OCI-LY1 (cell line): ENCODE measurements at regions not wholly inside any gene's neighbourhood (a gene's known extent, or its start where the extent isn't known, plus 50 kb on each side); places are given as distances from the start of the nearest gene placed in this dataset.

Source experiments
- H2AFZ ChIP-seq: fragments of 200-600 bp; sonication (generic), shearing (Covaris generic); 2 replicates; pipeline ENCODE4 v1.6.0; 2014; ENCODE audit warnings: antibody characterized with exemption, mild to moderate bottlenecking, low read length
- H3F3A ChIP-seq: fragments of 200-600 bp; sonication (generic), shearing (Covaris generic); 2 replicates; pipeline ENCODE4 v1.6.0; 2014; ENCODE audit warnings: mild to moderate bottlenecking, antibody characterized with exemption, low read length, moderate library complexity; ENCODE audit not compliant: insufficient read depth
- H3K27ac ChIP-seq: fragments of 200-600 bp; sonication (generic); 2 replicates; pipeline ENCODE4 v1.5.1; 2014; ENCODE audit warnings: low read length, mixed run types, mild to moderate bottlenecking, low read depth; ENCODE audit not compliant: poor library complexity, severe bottlenecking
- H3K27me3 ChIP-seq: fragments of 200-600 bp; sonication (generic); 2 replicates; pipeline ENCODE4 v1.6.0; 2014; ENCODE audit warnings: antibody characterized with exemption, mild to moderate bottlenecking, low read length, moderate library complexity; ENCODE audit not compliant: insufficient read depth
- H3K36me3 ChIP-seq: fragments of 200-600 bp; sonication (generic); 2 replicates; pipeline ENCODE4 v1.6.1; 2014; ENCODE audit warnings: mild to moderate bottlenecking, antibody characterized with exemption, low read length, moderate library complexity, mixed read lengths; ENCODE audit not compliant: insufficient read depth
- H3K4me1 ChIP-seq: fragments of 200-600 bp; sonication (generic); 2 replicates; pipeline ENCODE4 v1.5.1; 2014; ENCODE audit warnings: mild to moderate bottlenecking, low read length, moderate library complexity; ENCODE audit not compliant: insufficient read depth, severe bottlenecking
- H3K4me2 ChIP-seq: fragments of 200-600 bp; sonication (generic), shearing (Covaris generic); 2 replicates; pipeline ENCODE4 v1.6.1; 2014; ENCODE audit warnings: low read length
- H3K4me3 ChIP-seq: fragments of 200-600 bp; sonication (generic); 2 replicates; pipeline ENCODE4 v1.5.1; 2014; ENCODE audit warnings: low read length, low read depth, mild to moderate bottlenecking, mixed read lengths; ENCODE audit not compliant: poor library complexity, severe bottlenecking
- H3K79me2 ChIP-seq: fragments of 200-600 bp; shearing (Covaris generic); 2 replicates; pipeline ENCODE4 v1.6.1; 2016; ENCODE audit warnings: mixed run types, low read length, mixed read lengths; ENCODE audit not compliant: insufficient read depth
- H3K9ac ChIP-seq: fragments of 200-600 bp; sonication (generic), shearing (Covaris generic); 2 replicates; pipeline ENCODE4 v1.6.1; 2014; ENCODE audit warnings: mild to moderate bottlenecking, low read length, mixed read lengths
- H3K9me2 ChIP-seq: fragments of 200-600 bp; sonication (generic), shearing (Covaris generic); 2 replicates; pipeline ENCODE4 v1.6.1; 2014; ENCODE audit warnings: low read depth, mild to moderate bottlenecking, low read length, mixed read lengths
- H3K9me3 ChIP-seq: fragments of 200-600 bp; shearing (Covaris generic); 2 replicates; pipeline ENCODE4 v1.6.1; 2014; ENCODE audit warnings: low read length, mixed read lengths
- H4K20me1 ChIP-seq: fragments of 200-600 bp; sonication (generic), shearing (Covaris generic); 2 replicates; pipeline ENCODE4 v1.6.0; 2016; ENCODE audit warnings: mild to moderate bottlenecking, low read length; ENCODE audit not compliant: insufficient read depth
- CTCF ChIP-seq: fragments of 200-600 bp; sonication (generic), shearing (Covaris generic); IDR thresholded peaks from 2 replicates; pipeline ENCODE4 v1.5.1; 2017; ENCODE audit warnings: mild to moderate bottlenecking, antibody characterized with exemption, low read length, moderate library complexity, mixed read lengths
- EZH2 ChIP-seq: fragments of 200-600 bp; sonication (generic), shearing (Covaris generic); IDR thresholded peaks from 2 replicates; pipeline ENCODE4 v1.8.0; 2017; ENCODE audit warnings: borderline replicate concordance, mixed run types, mild to moderate bottlenecking, antibody characterized with exemption, low read length, moderate library complexity, mixed read lengths

GRCh38 chrX:137263374-137263773, 229.6 kb upstream of the GPR101 start:
- H3F3A ChIP-seq: no peaks in the 10 kb centered on the region
- H3K79me2 ChIP-seq: no peaks in the 10 kb centered on the region
- no peaks in the 10 kb centered on the region for H4K20me1 ChIP-seq
- no peak overlapping the region for H3K4me3 ChIP-seq
- no peaks in the 10 kb centered on the region for H3K27me3 ChIP-seq
- no peaks in the 10 kb centered on the region for H3K4me1 ChIP-seq
- H2AFZ ChIP-seq: no peak overlapping the region
- no peak overlapping the region for H3K27ac ChIP-seq
- no peak overlapping the region for H3K4me2 ChIP-seq
- no peaks in the 10 kb centered on the region for H3K9me2 ChIP-seq
- H3K9ac ChIP-seq: no peak overlapping the region
- no peaks in the 10 kb centered on the region for H3K9me3 ChIP-seq
- H3K36me3 ChIP-seq: no peaks in the 10 kb centered on the region
- no peak for TF ChIP-seq EZH2

- H3F3A ChIP-seq: no peaks in the 10 kb centered on the region
- no peak overlapping the region for H2AFZ ChIP-seq
- TF ChIP-seq CTCF (no peak), EZH2 (no peak)
- no peaks in the 10 kb centered on the region for H4K20me1 ChIP-seq
- H3K9me3 ChIP-seq: no peaks in the 10 kb centered on the region
- H3K9me2 ChIP-seq: no peaks in the 10 kb centered on the region
- H3K4me2 ChIP-seq: no peak overlapping the region
- no peaks in the 10 kb centered on the region for H3K4me1 ChIP-seq
- H3K9ac ChIP-seq: no peak overlapping the region
- no peaks in the 10 kb centered on the region for H3K79me2 ChIP-seq
- H3K27ac ChIP-seq: no peak overlapping the region
- no peaks in the 10 kb centered on the region for H3K36me3 ChIP-seq
- H3K27me3 ChIP-seq: no peaks in the 10 kb centered on the region
- H3K4me3 ChIP-seq: no peak overlapping the region
Observed at GRCh38 chrX:137245183-137245582, 211.4 kb upstream of the GPR101 start.

- Histone ChIP-seq H3K27ac (no peak overlapping the region), H4K20me1 (no peaks in the 10 kb centered on the region), H3K4me3 (no peak overlapping the region), H2AFZ (no peak overlapping the region), H3K9me3 (no peaks in the 10 kb centered on the region), H3K9me2 (no peaks in the 10 kb centered on the region), H3K9ac (no peak overlapping the region), H3K79me2 (no peaks in the 10 kb centered on the region), H3F3A (no peaks in the 10 kb centered on the region), H3K27me3 (no peaks in the 10 kb centered on the region), H3K4me2 (no peak overlapping the region), H3K36me3 (no peaks in the 10 kb centered on the region), H3K4me1 (no peaks in the 10 kb centered on the region)
- TF ChIP-seq EZH2 (no peak), CTCF (no peak)
Observed at GRCh38 chrX:137236837-137237236, 203.0 kb upstream of the GPR101 start.

- TF ChIP-seq CTCF (no peak), EZH2 (no peak)
- Histone ChIP-seq H3K4me3 (no peak overlapping the region), H3K9me3 (no peaks in the 10 kb centered on the region), H3K27me3 (no peaks in the 10 kb centered on the region), H2AFZ (no peak overlapping the region), H3K79me2 (no peaks in the 10 kb centered on the region), H3K9ac (no peak overlapping the region), H3K27ac (no peak overlapping the region), H3K9me2 (no peaks in the 10 kb centered on the region), H3K4me2 (no peak overlapping the region), H3K36me3 (no peaks in the 10 kb centered on the region), H3K4me1 (no peaks in the 10 kb centered on the region), H4K20me1 (no peaks in the 10 kb centered on the region), H3F3A (no peaks in the 10 kb centered on the region)
Observed at GRCh38 chrX:137234651-137235402, 201.0 kb upstream of the GPR101 start.
